DOHH2 (cell line): ENCODE measurements at regions not wholly inside any gene's neighbourhood (a gene's known extent, or its start where the extent isn't known, plus 50 kb on each side); places are given as distances from the start of the nearest gene placed in this dataset.

Experiments
- EZH2phosphoT487 ChIP-seq: fragments of 200-600 bp; sonication (generic); IDR thresholded peaks from 2 replicates; pipeline ENCODE4 v1.6.1; 2017; ENCODE audit warnings: borderline replicate concordance, mild to moderate bottlenecking, antibody characterized with exemption, low read length, moderate library complexity, mixed read lengths
- TF ChIP-seq, protein P1 (sequence below): fragments of 200-600 bp; sonication (generic); IDR thresholded peaks from one replicate; pipeline ENCODE4 v1.5.1; 2014; ENCODE audit warnings: antibody characterized with exemption, mild to moderate bottlenecking, low read depth, low read length; ENCODE audit not compliant: poor library complexity, severe bottlenecking

DNA sequence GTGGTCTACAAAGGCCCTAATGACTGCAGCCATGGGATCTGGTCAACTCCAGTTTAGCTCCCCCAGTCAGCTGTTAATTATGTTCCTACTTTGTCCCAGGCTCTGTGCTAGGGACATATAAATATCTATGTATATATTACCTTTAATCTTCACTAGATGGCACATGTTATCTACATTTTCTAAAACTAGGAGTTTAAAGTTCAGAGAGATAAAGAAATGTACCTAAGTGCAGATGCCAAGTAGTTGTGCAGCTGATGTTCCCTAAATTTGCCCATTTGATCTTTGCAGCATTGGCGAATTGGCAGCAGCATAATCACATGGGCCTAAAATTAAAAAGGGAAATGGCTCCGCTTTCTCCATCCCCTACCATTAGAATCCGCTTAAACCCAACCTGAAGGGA, 541.1 kb downstream of the MED13L start:
- TF ChIP-seq, protein P1, sequence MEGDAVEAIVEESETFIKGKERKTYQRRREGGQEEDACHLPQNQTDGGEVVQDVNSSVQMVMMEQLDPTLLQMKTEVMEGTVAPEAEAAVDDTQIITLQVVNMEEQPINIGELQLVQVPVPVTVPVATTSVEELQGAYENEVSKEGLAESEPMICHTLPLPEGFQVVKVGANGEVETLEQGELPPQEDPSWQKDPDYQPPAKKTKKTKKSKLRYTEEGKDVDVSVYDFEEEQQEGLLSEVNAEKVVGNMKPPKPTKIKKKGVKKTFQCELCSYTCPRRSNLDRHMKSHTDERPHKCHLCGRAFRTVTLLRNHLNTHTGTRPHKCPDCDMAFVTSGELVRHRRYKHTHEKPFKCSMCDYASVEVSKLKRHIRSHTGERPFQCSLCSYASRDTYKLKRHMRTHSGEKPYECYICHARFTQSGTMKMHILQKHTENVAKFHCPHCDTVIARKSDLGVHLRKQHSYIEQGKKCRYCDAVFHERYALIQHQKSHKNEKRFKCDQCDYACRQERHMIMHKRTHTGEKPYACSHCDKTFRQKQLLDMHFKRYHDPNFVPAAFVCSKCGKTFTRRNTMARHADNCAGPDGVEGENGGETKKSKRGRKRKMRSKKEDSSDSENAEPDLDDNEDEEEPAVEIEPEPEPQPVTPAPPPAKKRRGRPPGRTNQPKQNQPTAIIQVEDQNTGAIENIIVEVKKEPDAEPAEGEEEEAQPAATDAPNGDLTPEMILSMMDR: no peak
- TF ChIP-seq EZH2phosphoT487: no peak
